ENCODE measurements at regions not wholly inside any gene's neighbourhood (a gene's known extent, or its start where the extent isn't known, plus 50 kb on each side); places are given as distances from the start of the nearest gene placed in this dataset.

DNA sequence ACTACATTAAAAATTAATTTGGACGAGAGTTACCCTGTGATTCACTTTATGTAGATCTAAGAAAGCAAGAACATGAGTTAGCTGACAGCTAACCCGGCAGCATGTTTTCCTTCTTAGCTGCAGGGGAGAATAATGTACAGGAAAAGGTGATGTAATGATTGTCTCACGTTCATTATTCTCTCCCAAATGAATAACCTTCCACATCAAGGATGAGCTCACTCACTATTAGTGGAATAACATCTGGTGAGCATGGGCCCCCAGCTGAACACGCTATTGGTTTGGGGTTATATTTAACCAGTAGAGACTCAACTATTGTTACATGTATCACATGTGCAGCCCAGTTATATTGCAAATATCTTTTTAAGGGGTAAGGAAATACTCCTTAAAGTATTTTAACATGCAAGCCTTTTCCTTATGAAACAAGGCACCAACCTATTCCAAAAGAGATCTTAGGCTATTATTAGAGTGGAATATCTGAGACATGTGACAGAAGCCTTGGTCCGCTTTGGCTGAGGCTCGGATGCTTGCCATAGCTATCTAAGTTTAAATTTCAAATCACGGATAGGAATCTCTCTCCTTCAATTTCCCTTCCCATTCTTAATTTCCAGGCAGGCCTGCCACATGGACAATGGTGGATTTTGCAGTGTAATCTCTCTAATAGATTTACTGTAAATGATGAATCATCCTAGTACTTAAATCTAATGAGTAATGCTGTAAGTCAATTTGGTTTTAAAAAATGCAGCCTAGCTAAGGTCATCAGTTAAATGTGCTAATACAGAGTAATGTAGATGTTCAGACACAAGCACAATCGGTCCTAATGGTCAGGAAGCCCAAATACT is 99.0 kb upstream of the OTUD4 start:
- TF ChIP-seq, protein P1, sequence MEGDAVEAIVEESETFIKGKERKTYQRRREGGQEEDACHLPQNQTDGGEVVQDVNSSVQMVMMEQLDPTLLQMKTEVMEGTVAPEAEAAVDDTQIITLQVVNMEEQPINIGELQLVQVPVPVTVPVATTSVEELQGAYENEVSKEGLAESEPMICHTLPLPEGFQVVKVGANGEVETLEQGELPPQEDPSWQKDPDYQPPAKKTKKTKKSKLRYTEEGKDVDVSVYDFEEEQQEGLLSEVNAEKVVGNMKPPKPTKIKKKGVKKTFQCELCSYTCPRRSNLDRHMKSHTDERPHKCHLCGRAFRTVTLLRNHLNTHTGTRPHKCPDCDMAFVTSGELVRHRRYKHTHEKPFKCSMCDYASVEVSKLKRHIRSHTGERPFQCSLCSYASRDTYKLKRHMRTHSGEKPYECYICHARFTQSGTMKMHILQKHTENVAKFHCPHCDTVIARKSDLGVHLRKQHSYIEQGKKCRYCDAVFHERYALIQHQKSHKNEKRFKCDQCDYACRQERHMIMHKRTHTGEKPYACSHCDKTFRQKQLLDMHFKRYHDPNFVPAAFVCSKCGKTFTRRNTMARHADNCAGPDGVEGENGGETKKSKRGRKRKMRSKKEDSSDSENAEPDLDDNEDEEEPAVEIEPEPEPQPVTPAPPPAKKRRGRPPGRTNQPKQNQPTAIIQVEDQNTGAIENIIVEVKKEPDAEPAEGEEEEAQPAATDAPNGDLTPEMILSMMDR (conservative IDR thresholded peaks at IDR 0.05), result no peak
- TF ChIP-seq EZH2 (IDR thresholded peaks at IDR 0.05; ENCODE audit: low read depth), result no peak
